UCSD-AML1 (cell line): ENCODE measurements at regions not wholly inside any gene's neighbourhood (a gene's known extent, or its start where the extent isn't known, plus 50 kb on each side); places are given as distances from the start of the nearest gene placed in this dataset.
"Not testable (repeated sequence)": the region's sequence is repeated elsewhere in the genome, so short reads cannot be mapped to it uniquely, and the experiment has no call there.

Experiments
- DNase-seq: peaks from one replicate; lab custom pipeline; 2025; ENCODE audit not compliant: unreplicated experiment; lab: John Stamatoyannopoulos, UW

GRCh38 chr6:44000164-44000842, 126.9 kb downstream of the MRPL14 start:
- DNase-seq, result peak; percentile 62

- no peak for DNase-seq
Measured at GRCh38 chr6:43999628-44000027, 127.6 kb downstream of the MRPL14 start.

- not testable (repeated sequence) for DNase-seq
Measured at GRCh38 chr6:43998592-43999243, 128.5 kb downstream of the MRPL14 start.

GRCh38 chr6:43997990-43998585, 129.2 kb downstream of the MRPL14 start:
- not testable (repeated sequence) for DNase-seq

- no peak for DNase-seq
Measured at GRCh38 chr6:43997345-43997677, 129.9 kb downstream of the MRPL14 start.

GRCh38 chr6:43996618-43997344, 130.5 kb downstream of the MRPL14 start:
- no peak for DNase-seq

- no peak for DNase-seq
Measured at GRCh38 chr6:43995137-43995536, 132.1 kb downstream of the MRPL14 start.

- no peak for DNase-seq
Measured at GRCh38 chr6:43993881-43994523, 133.2 kb downstream of the MRPL14 start.

GRCh38 chr6:43992783-43993644, 134.2 kb downstream of the MRPL14 start:
- DNase-seq, result no peak

- no peak for DNase-seq
Measured at GRCh38 chr6:43992126-43992663, 135.1 kb downstream of the MRPL14 start.

- no peak for DNase-seq
Measured at GRCh38 chr6:43990627-43991619, 136.3 kb downstream of the MRPL14 start.

- DNase-seq, result no peak
Measured at GRCh38 chr6:43990275-43990626, 137.0 kb downstream of the MRPL14 start.

- no peak for DNase-seq
Measured at GRCh38 chr6:43989581-43990146, 137.6 kb downstream of the MRPL14 start.

GRCh38 chr6:43988801-43989200, 138.5 kb downstream of the MRPL14 start:
- DNase-seq, result no peak

GRCh38 chr6:43987838-43988439, 139.3 kb downstream of the MRPL14 start:
- no peak for DNase-seq

- no peak for DNase-seq
Measured at GRCh38 chr6:43986177-43986825, 141.0 kb downstream of the MRPL14 start.

- DNase-seq, result no peak
Measured at GRCh38 chr6:43985329-43985728, 141.9 kb downstream of the MRPL14 start.
